ENCODE measurements at regions not wholly inside any gene's neighbourhood (a gene's known extent, or its start where the extent isn't known, plus 50 kb on each side); places are given as distances from the start of the nearest gene placed in this dataset.
"Not testable (repeated sequence)": the region's sequence is repeated elsewhere in the genome, so short reads cannot be mapped to it uniquely, and the experiment has no call there.

DNA sequence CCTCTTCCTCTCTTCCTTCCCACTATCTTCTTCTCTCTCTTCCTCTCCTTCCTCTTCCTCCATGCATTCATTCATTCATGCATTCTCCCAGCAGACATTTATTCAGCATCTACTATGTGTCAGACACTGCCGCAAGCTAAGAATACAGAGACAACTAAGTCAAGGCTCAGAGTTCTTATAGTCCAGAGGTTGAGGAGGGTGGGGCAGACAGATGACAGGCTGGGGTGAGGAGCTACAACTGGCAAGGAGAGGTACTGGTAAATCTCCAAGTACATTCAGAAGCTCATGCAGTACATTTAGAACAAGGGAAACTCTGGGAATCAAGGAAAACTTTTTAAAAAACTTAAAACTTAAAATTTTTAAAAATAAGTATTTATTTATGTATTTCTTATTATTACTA, 56.4 kb upstream of the FMOD start:
- H3K9me3 Mint-ChIP-seq (ENCODE audit: unreplicated experiment): peaks cover 7% of the 10 kb centered on the region
- POLR2A ChIA-PET: interaction anchor here (0.6 to 0.7 kb wide), 2 partner anchors 54 to 287 kb away, joined by 3 read pairs; no protein-coding TSS in a partner anchor
- TF ChIP-seq, protein P1, sequence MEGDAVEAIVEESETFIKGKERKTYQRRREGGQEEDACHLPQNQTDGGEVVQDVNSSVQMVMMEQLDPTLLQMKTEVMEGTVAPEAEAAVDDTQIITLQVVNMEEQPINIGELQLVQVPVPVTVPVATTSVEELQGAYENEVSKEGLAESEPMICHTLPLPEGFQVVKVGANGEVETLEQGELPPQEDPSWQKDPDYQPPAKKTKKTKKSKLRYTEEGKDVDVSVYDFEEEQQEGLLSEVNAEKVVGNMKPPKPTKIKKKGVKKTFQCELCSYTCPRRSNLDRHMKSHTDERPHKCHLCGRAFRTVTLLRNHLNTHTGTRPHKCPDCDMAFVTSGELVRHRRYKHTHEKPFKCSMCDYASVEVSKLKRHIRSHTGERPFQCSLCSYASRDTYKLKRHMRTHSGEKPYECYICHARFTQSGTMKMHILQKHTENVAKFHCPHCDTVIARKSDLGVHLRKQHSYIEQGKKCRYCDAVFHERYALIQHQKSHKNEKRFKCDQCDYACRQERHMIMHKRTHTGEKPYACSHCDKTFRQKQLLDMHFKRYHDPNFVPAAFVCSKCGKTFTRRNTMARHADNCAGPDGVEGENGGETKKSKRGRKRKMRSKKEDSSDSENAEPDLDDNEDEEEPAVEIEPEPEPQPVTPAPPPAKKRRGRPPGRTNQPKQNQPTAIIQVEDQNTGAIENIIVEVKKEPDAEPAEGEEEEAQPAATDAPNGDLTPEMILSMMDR (IDR thresholded peaks at IDR 0.05; ENCODE audit: unreplicated experiment): no peak
- intact Hi-C loops (cut with micrococcal nuclease): no loop called here
- peaks cover 14% of the 10 kb centered on the region for H3K4me1 Mint-ChIP-seq (ENCODE audit: insufficient read depth, unreplicated experiment)
- BruUV-seq (replicated peaks): no TSS peak
- CTCF ChIA-PET: interaction anchor here (0.6 to 1.2 kb wide), 4 partner anchors 18 to 140 kb away, joined by 3 to 5 read pairs (median 4); no protein-coding TSS in a partner anchor
- H3K4me3 Mint-ChIP-seq (ENCODE audit: unreplicated experiment): no peak overlapping the region
- DNase-seq (ENCODE audit: unreplicated experiment): no peak
- no peaks in the 10 kb centered on the region for H3K36me3 Mint-ChIP-seq (ENCODE audit: insufficient read depth, unreplicated experiment)
- peaks cover 30% of the 10 kb centered on the region for H3K27me3 Mint-ChIP-seq (ENCODE audit: insufficient read depth, unreplicated experiment)
- no peak overlapping the region for H3K27ac Mint-ChIP-seq (ENCODE audit: low read depth, unreplicated experiment)

DNA sequence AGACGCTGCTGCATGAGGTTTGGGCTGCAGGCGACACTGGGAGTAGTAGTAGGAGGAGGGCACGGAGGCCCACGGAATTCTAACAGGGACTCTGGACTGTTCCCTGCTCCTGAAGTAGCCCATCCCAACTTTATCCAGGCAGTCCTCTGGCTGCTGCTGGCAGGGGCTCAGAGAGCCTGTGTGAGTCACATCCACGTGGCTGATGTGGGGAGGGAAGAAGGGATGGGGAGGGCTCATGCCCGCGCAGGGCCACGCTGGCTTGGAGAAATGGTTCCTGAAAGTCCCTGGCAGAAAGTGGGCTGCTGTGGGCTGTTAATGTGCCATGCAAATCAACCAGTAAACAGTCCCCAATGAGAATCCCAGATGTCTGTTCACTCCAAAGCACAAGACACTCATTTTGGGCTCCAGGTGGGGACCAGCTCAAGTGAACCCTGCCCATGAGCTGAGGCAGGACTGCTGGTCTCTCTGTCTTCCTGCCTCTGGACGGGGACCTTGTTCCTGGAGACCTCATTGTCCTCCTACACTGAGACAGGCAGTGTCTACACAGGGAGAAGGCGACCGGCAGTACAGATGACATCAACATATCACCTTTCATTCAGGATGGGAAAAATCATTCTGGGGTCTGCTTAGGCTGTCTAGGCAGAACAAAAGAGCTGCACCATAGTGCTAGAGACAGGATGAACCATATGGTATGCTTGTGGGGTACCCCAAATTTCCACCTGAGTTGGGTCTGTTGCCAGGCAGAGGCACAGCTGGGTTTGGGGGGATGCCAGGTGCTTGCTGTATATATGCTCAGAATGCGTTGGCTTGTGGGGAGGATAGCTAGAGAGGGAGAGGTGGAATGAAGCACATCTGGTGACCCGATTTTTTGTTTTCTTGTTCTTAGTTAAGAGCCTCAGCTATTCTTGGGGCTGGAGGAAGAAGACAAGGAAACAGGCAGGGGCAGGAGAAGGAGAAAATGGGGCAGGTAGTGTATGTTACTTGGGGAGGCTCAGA, 57.9 kb upstream of the FMOD start:
- H3K4me1 Mint-ChIP-seq (ENCODE audit: insufficient read depth, unreplicated experiment): peaks cover 7% of the 10 kb centered on the region
- H3K36me3 Mint-ChIP-seq (ENCODE audit: insufficient read depth, unreplicated experiment): no peaks in the 10 kb centered on the region
- POLR2A ChIA-PET: interaction anchor here (1.2 kb wide), 1 partner anchor 20 kb away, joined by 3 read pairs; no protein-coding TSS in a partner anchor
- CTCF ChIA-PET: interaction anchor here (0.6 to 1.8 kb wide), 5 partner anchors 17 to 1073 kb away, joined by 3 to 6 read pairs (median 3); no protein-coding TSS in a partner anchor
- peaks cover 45% of the 10 kb centered on the region for H3K27me3 Mint-ChIP-seq (ENCODE audit: insufficient read depth, unreplicated experiment)
- no TSS peak for BruUV-seq (replicated peaks)
- TF ChIP-seq, protein P1 (IDR thresholded peaks at IDR 0.05; ENCODE audit: unreplicated experiment): no peak
- no peak overlapping the region for H3K27ac Mint-ChIP-seq (ENCODE audit: low read depth, unreplicated experiment)
- H3K4me3 Mint-ChIP-seq (ENCODE audit: unreplicated experiment): no peak overlapping the region
- peaks cover 7% of the 10 kb centered on the region for H3K9me3 Mint-ChIP-seq (ENCODE audit: unreplicated experiment)
- intact Hi-C loops (cut with micrococcal nuclease): no loop called here
- peak; percentile 87 for DNase-seq (ENCODE audit: unreplicated experiment)

DNA sequence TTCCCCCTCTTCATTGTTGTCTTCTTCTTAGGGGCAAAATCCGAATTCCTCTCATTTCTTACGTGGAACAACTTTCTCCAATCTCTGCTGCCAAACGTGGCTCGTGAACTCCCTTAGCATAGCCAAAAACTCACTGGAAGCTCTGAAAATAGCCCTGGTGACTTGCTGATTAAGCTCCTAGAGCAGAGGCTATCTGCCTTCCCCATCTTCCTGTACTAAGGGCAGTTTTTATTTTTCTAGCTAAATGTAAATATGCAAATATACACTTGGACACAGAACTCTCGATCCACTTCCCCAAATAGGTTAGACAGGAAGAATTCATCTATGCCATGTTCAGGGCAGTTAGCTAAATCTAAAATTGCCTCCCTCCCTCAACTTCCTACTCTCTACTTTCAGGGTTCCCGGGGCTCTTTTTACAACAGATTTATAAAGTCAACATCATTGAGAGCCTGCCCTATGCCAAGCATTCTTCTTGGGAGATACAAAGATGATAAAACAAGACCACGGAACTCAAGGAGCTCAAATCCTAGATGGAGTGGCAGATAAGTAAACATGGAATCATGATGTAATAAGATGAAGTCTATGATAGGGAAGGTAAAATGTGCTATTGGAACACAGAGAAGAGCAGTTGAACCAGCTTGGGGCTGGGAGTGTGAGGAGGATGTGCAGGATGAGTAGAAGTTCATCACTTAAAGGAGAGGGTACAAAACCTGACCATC, 59.4 kb upstream of the FMOD start:
- no peak for DNase-seq (ENCODE audit: unreplicated experiment)
- Mint-ChIP-seq H3K4me1 (ENCODE audit: insufficient read depth, unreplicated experiment) (peaks cover 7% of the 10 kb centered on the region), H3K9me3 (ENCODE audit: unreplicated experiment) (peaks cover 7% of the 10 kb centered on the region), H3K27ac (ENCODE audit: low read depth, unreplicated experiment) (no peak overlapping the region), H3K27me3 (ENCODE audit: insufficient read depth, unreplicated experiment) (peaks cover 60% of the 10 kb centered on the region), H3K36me3 (ENCODE audit: insufficient read depth, unreplicated experiment) (no peaks in the 10 kb centered on the region), H3K4me3 (ENCODE audit: unreplicated experiment) (no peak overlapping the region)
- TF ChIP-seq, protein P1 (IDR thresholded peaks at IDR 0.05; ENCODE audit: unreplicated experiment): no peak
- ChIA-PET CTCF (interaction anchor here (0.6 to 2.6 kb wide), 10 partner anchors 18 to 1158 kb away, joined by 3 to 8 read pairs (median 4); no protein-coding TSS in a partner anchor), POLR2A (interaction anchor here (0.6 to 0.7 kb wide), 2 partner anchors 9 to 53 kb away, joined by 3 read pairs; no protein-coding TSS in a partner anchor)
- intact Hi-C loops (cut with micrococcal nuclease): no loop called here
- no TSS peak for BruUV-seq (replicated peaks)

DNA sequence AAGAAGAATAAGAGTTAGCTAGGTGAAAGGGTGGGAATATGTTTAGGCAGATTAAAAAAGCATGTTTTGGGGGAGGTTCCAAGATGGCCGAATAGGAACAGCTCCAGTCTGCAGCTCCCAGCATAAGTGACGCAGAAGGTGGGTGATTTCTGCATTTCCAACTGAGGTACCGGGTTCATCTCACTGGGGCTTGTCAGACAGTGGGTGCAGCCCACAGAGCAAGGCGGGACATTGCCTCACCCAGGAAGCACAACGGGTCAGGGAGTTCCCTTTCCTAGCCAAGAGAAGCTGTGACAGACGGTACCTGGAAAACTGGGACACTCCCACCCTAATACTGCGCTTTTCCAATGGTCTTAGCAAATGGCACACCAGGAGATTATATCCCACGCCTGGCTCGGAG, 60.5 kb upstream of the FMOD start:
- POLR2A ChIA-PET: interaction anchor here (0.6 to 1.0 kb wide), 2 partner anchors 27 to 758 kb away, joined by 3 to 5 read pairs; no protein-coding TSS in a partner anchor
- CTCF ChIA-PET: interaction anchor here (0.5 to 2.6 kb wide), 6 partner anchors 17 to 381 kb away, joined by 3 to 8 read pairs (median 3); no protein-coding TSS in a partner anchor
- H3K9me3 Mint-ChIP-seq (ENCODE audit: unreplicated experiment); H3K27ac Mint-ChIP-seq (ENCODE audit: low read depth, unreplicated experiment); BruUV-seq (replicated peaks); H3K36me3 Mint-ChIP-seq (ENCODE audit: insufficient read depth, unreplicated experiment); intact Hi-C loops (cut with micrococcal nuclease); DNase-seq (ENCODE audit: unreplicated experiment); H3K4me3 Mint-ChIP-seq (ENCODE audit: unreplicated experiment); H3K4me1 Mint-ChIP-seq (ENCODE audit: insufficient read depth, unreplicated experiment): not testable (repeated sequence)
- H3K27me3 Mint-ChIP-seq (ENCODE audit: insufficient read depth, unreplicated experiment): peaks cover 71% of the 10 kb centered on the region
